ENCODE measurements at regions not wholly inside any gene's neighbourhood (a gene's known extent, or its start where the extent isn't known, plus 50 kb on each side); places are given as distances from the start of the nearest gene placed in this dataset.
A peak's percentile ranks its signal among the peaks of the same experiment; 100 is the strongest.

GRCh38 chr15:36432161-36432560 lies 147.3 kb upstream of the CDIN1 start:
- Histone ChIP-seq H3K36me3 (ENCODE audit: control insufficient read depth, insufficient read depth, low read length) (no peaks in the 10 kb centered on the region), H3K27me3 (ENCODE audit: control insufficient read depth, insufficient read depth, low read length) (no peaks in the 10 kb centered on the region), H3K4me3 (ENCODE audit: low read depth, low read length) (no peak overlapping the region)
- no peak for TF ChIP-seq CTCF (IDR thresholded peaks at IDR 0.05; ENCODE audit: insufficient read depth, low read length, severe bottlenecking)
- FAIRE-seq (no peak), DNase-seq (ENCODE audit: low read depth) (peak; percentile 21)

GRCh38 chr15:36434177-36434576 lies 145.2 kb upstream of the CDIN1 start:
- H3K27me3 ChIP-seq (ENCODE audit: control insufficient read depth, insufficient read depth, low read length) = no peaks in the 10 kb centered on the region
- no peak for FAIRE-seq

GRCh38 chr15:36438499-36438898 lies 140.9 kb upstream of the CDIN1 start:
- DNase-seq (ENCODE audit: low read depth) = no peak
- Histone ChIP-seq H3K36me3 (ENCODE audit: control insufficient read depth, insufficient read depth, low read length) (no peaks in the 10 kb centered on the region), H3K27me3 (ENCODE audit: control insufficient read depth, insufficient read depth, low read length) (no peaks in the 10 kb centered on the region), H3K4me3 (ENCODE audit: low read depth, low read length) (no peak overlapping the region)
- FAIRE-seq = no peak
- no peak for TF ChIP-seq CTCF (IDR thresholded peaks at IDR 0.05; ENCODE audit: insufficient read depth, low read length, severe bottlenecking)

More at GRCh38 chr15:36434177-36434576, 145.2 kb upstream of the CDIN1 start:
- no peak for TF ChIP-seq CTCF (IDR thresholded peaks at IDR 0.05; ENCODE audit: insufficient read depth, low read length, severe bottlenecking)
- Histone ChIP-seq H3K4me3 (ENCODE audit: low read depth, low read length) (no peak overlapping the region), H3K36me3 (ENCODE audit: control insufficient read depth, insufficient read depth, low read length) (no peaks in the 10 kb centered on the region)
- no peak for DNase-seq (ENCODE audit: low read depth)

GRCh38 chr15:36447373-36447772 lies 132.1 kb upstream of the CDIN1 start:
- Histone ChIP-seq H3K36me3 (ENCODE audit: control insufficient read depth, insufficient read depth, low read length) (no peaks in the 10 kb centered on the region), H3K4me3 (ENCODE audit: low read depth, low read length) (no peak overlapping the region), H3K27me3 (ENCODE audit: control insufficient read depth, insufficient read depth, low read length) (no peaks in the 10 kb centered on the region)
- no peak for TF ChIP-seq CTCF (IDR thresholded peaks at IDR 0.05; ENCODE audit: insufficient read depth, low read length, severe bottlenecking)
- no peak for DNase-seq (ENCODE audit: low read depth)
- no peak for FAIRE-seq

GRCh38 chr15:36448418-36448817 lies 131.0 kb upstream of the CDIN1 start:
- no peak for TF ChIP-seq CTCF (IDR thresholded peaks at IDR 0.05; ENCODE audit: insufficient read depth, low read length, severe bottlenecking)
- Histone ChIP-seq H3K36me3 (ENCODE audit: control insufficient read depth, insufficient read depth, low read length) (no peaks in the 10 kb centered on the region), H3K27me3 (ENCODE audit: control insufficient read depth, insufficient read depth, low read length) (no peaks in the 10 kb centered on the region), H3K4me3 (ENCODE audit: low read depth, low read length) (no peak overlapping the region)
- FAIRE-seq (no peak), DNase-seq (ENCODE audit: low read depth) (no peak)

GRCh38 chr15:36449084-36449661 lies 130.3 kb upstream of the CDIN1 start:
- DNase-seq (ENCODE audit: low read depth) (no peak), FAIRE-seq (peak; percentile 18)
- H3K4me3 ChIP-seq (ENCODE audit: low read depth, low read length) = no peak overlapping the region
- TF ChIP-seq CTCF (IDR thresholded peaks at IDR 0.05; ENCODE audit: insufficient read depth, low read length, severe bottlenecking) = no peak
- H3K27me3 ChIP-seq (ENCODE audit: control insufficient read depth, insufficient read depth, low read length) = no peaks in the 10 kb centered on the region
- H3K36me3 ChIP-seq (ENCODE audit: control insufficient read depth, insufficient read depth, low read length) = no peaks in the 10 kb centered on the region
